ENCODE measurements at regions not wholly inside any gene's neighbourhood (a gene's known extent, or its start where the extent isn't known, plus 50 kb on each side); places are given as distances from the start of the nearest gene placed in this dataset.
A peak's percentile ranks its signal among the peaks of the same experiment; 100 is the strongest.

DNA sequence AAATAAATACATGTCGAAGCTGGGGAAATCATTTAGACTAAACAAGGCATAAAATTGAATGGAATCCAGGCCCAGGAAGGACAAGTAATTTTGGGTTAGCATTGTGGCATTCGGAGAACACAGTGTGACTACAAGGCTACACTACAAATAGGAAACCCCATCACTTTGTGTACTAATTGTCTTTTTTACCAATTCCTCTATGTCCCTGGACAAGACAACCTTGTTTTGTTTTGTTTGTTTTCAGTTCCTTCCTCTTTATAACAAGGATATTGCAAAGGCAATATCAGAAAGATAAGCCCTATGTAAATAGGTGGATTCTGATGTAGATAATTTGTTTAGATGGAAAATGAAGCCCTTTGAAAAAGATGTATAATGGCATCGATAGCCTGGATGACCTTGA is 215.9 kb upstream of the MKLN1 start:
- Histone ChIP-seq H3K9me3 (ENCODE audit: low read depth, low read length, poor library complexity, severe bottlenecking) (no peaks in the 10 kb centered on the region), H3K36me3 (ENCODE audit: insufficient read depth, low read length, poor library complexity, severe bottlenecking) (no peaks in the 10 kb centered on the region), H3K4me3 (ENCODE audit: low read depth, low read length, poor library complexity, severe bottlenecking) (no peak overlapping the region), H3K27me3 (replicated peaks; ENCODE audit: insufficient read depth, low read depth, low read length, poor library complexity) (no peaks in the 10 kb centered on the region), H3K27ac (ENCODE audit: low read depth, low read length, poor library complexity, severe bottlenecking) (peak overlapping the region; percentile 93), H3K4me1 (ENCODE audit: insufficient read depth, low read length, poor library complexity, severe bottlenecking) (peaks cover 25% of the 10 kb centered on the region)
- TF ChIP-seq EZH2 (IDR thresholded peaks at IDR 0.05; ENCODE audit: borderline replicate concordance, low read depth, low read length, poor library complexity, severe bottlenecking): no peak
- TF ChIP-seq, protein P1, sequence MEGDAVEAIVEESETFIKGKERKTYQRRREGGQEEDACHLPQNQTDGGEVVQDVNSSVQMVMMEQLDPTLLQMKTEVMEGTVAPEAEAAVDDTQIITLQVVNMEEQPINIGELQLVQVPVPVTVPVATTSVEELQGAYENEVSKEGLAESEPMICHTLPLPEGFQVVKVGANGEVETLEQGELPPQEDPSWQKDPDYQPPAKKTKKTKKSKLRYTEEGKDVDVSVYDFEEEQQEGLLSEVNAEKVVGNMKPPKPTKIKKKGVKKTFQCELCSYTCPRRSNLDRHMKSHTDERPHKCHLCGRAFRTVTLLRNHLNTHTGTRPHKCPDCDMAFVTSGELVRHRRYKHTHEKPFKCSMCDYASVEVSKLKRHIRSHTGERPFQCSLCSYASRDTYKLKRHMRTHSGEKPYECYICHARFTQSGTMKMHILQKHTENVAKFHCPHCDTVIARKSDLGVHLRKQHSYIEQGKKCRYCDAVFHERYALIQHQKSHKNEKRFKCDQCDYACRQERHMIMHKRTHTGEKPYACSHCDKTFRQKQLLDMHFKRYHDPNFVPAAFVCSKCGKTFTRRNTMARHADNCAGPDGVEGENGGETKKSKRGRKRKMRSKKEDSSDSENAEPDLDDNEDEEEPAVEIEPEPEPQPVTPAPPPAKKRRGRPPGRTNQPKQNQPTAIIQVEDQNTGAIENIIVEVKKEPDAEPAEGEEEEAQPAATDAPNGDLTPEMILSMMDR (conservative IDR thresholded peaks at IDR 0.05; ENCODE audit: low read depth, low read length): no peak
- intact Hi-C loops (cut with micrococcal nuclease; ENCODE audit: unreplicated experiment): no loop called here
- no peak for DNase-seq (ENCODE audit: low spot score)
- ChIA-PET CTCF (no interaction called here), POLR2A (ENCODE audit: low non-redundant PET) (no interaction called here)
- BruUV-seq (replicated peaks): no TSS peak

DNA sequence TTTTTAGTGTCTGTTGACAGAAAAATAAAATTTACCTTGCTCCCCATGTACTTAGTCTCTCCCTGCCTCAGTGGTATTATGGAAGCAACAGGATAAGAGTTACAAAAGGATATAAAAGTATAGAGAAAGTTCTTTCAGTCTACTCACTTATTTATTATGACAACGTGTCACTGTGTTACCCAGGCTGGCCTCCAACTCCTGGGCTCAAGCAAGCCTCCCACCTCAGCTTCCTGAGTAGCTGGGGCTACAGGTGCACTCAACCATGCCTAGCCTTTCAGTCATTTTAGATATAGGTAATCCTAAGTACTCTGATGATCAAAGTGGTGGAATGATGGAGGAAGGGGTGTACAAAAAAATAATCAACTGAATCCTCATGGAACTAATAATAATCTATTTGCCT is 215.2 kb upstream of the MKLN1 start:
- peaks cover 25% of the 10 kb centered on the region for H3K4me1 ChIP-seq (ENCODE audit: insufficient read depth, low read length, poor library complexity, severe bottlenecking)
- H3K27me3 ChIP-seq (replicated peaks; ENCODE audit: insufficient read depth, low read depth, low read length, poor library complexity): no peaks in the 10 kb centered on the region
- TF ChIP-seq, protein P1 (conservative IDR thresholded peaks at IDR 0.05; ENCODE audit: low read depth, low read length): no peak
- no peak for TF ChIP-seq EZH2 (IDR thresholded peaks at IDR 0.05; ENCODE audit: borderline replicate concordance, low read depth, low read length, poor library complexity, severe bottlenecking)
- DNase-seq (ENCODE audit: low spot score): no peak
- no TSS peak for BruUV-seq (replicated peaks)
- ChIA-PET CTCF (interaction anchor here (1.1 kb wide), 1 partner anchor 198 kb away, joined by 6 read pairs; no protein-coding TSS in a partner anchor), POLR2A (ENCODE audit: low non-redundant PET) (no interaction called here)
- no peaks in the 10 kb centered on the region for H3K36me3 ChIP-seq (ENCODE audit: insufficient read depth, low read length, poor library complexity, severe bottlenecking)
- no peaks in the 10 kb centered on the region for H3K9me3 ChIP-seq (ENCODE audit: low read depth, low read length, poor library complexity, severe bottlenecking)
- H3K4me3 ChIP-seq (ENCODE audit: low read depth, low read length, poor library complexity, severe bottlenecking): no peak overlapping the region
- intact Hi-C loops (cut with micrococcal nuclease; ENCODE audit: unreplicated experiment): no loop called here
- no peak overlapping the region for H3K27ac ChIP-seq (ENCODE audit: low read depth, low read length, poor library complexity, severe bottlenecking)

DNA sequence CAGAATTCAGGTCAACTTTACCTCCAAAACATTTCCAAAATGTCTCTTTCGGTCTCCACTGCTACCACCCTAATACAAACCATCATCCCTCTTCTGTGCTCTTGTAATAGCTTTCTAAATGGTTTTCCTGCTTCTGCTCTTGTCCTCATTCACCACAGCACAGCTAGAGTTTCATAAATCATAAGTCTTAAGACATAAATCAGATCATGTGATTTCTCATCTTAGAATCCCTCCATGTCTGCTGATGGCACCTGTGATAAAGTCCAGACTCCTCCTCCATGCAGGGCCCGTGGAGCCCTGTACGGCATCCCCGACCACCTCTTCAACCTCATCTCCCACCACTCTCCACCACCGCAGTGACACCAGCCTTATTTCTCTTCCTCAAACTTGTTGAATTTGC is 212.3 kb upstream of the MKLN1 start:
- CTCF ChIA-PET: no interaction called here
- H3K9me3 ChIP-seq (ENCODE audit: low read depth, low read length, poor library complexity, severe bottlenecking): no peaks in the 10 kb centered on the region

More for the DNA sequence above, 212.3 kb upstream of the MKLN1 start:
- TF ChIP-seq, protein P1 (conservative IDR thresholded peaks at IDR 0.05; ENCODE audit: low read depth, low read length): no peak
- Histone ChIP-seq H3K27me3 (replicated peaks; ENCODE audit: insufficient read depth, low read depth, low read length, poor library complexity) (no peaks in the 10 kb centered on the region), H3K4me3 (ENCODE audit: low read depth, low read length, poor library complexity, severe bottlenecking) (no peak overlapping the region), H3K36me3 (ENCODE audit: insufficient read depth, low read length, poor library complexity, severe bottlenecking) (no peaks in the 10 kb centered on the region), H3K27ac (ENCODE audit: low read depth, low read length, poor library complexity, severe bottlenecking) (no peak overlapping the region), H3K4me1 (ENCODE audit: insufficient read depth, low read length, poor library complexity, severe bottlenecking) (peaks cover 16% of the 10 kb centered on the region)
- BruUV-seq (replicated peaks): no TSS peak
- POLR2A ChIA-PET (ENCODE audit: low non-redundant PET): no interaction called here
- intact Hi-C loops (cut with micrococcal nuclease; ENCODE audit: unreplicated experiment): no loop called here
- DNase-seq (ENCODE audit: low spot score): no peak

Measured in A673 (cell line).